Endothelial cell of umbilical vein (primary cell): ENCODE measurements at regions not wholly inside any gene's neighbourhood (a gene's known extent, or its start where the extent isn't known, plus 50 kb on each side); places are given as distances from the start of the nearest gene placed in this dataset.

Experiments
- BruUV-seq: library from RNA; stranded (reverse); fragments of 400-500 nt; replicated peaks from 2 replicates; lab custom pipeline; 2021; lab: Mats Ljungman, UMichigan
- CTCF ChIA-PET: fragments of 300-600, 350-600 bp; sonication (Branson Sonifier 250); formaldehyde crosslinking; loops from one replicate; lab custom pipeline; 2021; ENCODE audit warnings: antibody characterized with exemption, inconsistent platforms; lab: Charles Lee
- POLR2A ChIA-PET: fragments of 300-600, 350-600 bp; sonication (Branson Sonifier 250); formaldehyde crosslinking; loops from one replicate; lab custom pipeline; 2021; ENCODE audit warnings: antibody characterized with exemption, inconsistent platforms; lab: Charles Lee
- DNase-seq: peaks from one replicate; pipeline ENCODE4 v3.0.0-alpha.2; 2011; ENCODE audit warnings: low read depth, low spot score
- FAIRE-seq: peaks from 2 replicates; lab custom pipeline; 2011; peaks lifted over from hg19 to GRCh38; lab: Jason Lieb, UNC
- H2AFZ ChIP-seq: 2 replicates; pipeline ENCODE4 v1.6.0; 2012; ENCODE audit warnings: low read depth, low read length, control low read depth, inconsistent platforms
- H3K27ac ChIP-seq: 2 replicates; pipeline ENCODE4 v1.5.1; 2011; ENCODE audit warnings: low read depth, mild to moderate bottlenecking, control low read depth, low read length, moderate library complexity; ENCODE audit not compliant: insufficient read depth
- H3K27me3 ChIP-seq, 2 experiments: 2 replicates each; pipeline versions ENCODE4 v1.6.0 to v1.6.1; 2011; ENCODE audit warnings: low read length in 2 of 2, mixed read lengths in 1 of 2; ENCODE audit not compliant: control insufficient read depth in 2 of 2, insufficient read depth in 2 of 2
- H3K36me3 ChIP-seq, 2 experiments: 2 replicates in 1 of 2; 3 replicates in 1 of 2; pipeline ENCODE4 v1.5.1; 2011; ENCODE audit warnings: low read length in 2 of 2, mild to moderate bottlenecking in 1 of 2, moderate library complexity in 1 of 2; ENCODE audit not compliant: control insufficient read depth in 2 of 2, insufficient read depth in 2 of 2; ENCODE audit errors: extremely low read depth in 1 of 2
- H3K4me1 ChIP-seq: 3 replicates; pipeline ENCODE4 v1.5.1; 2011; ENCODE audit warnings: mild to moderate bottlenecking, low read length; ENCODE audit not compliant: control insufficient read depth, insufficient read depth; ENCODE audit errors: extremely low read depth
- H3K4me2 ChIP-seq: 2 replicates; pipeline ENCODE4 v1.6.1; 2011; ENCODE audit warnings: low read length, control low read depth, mixed read lengths; ENCODE audit not compliant: insufficient read depth
- H3K4me3 ChIP-seq, 3 experiments: fragments of 200-600 bp in 1 of 3; sonication (generic), shearing (Covaris generic) in 1 of 3; replicated peaks in 1 of 3; 2 replicates each; pipeline ENCODE4 v1.5.1; 2011 to 2016; ENCODE audit warnings: control low read depth in 3 of 3, low read length in 3 of 3, mild to moderate bottlenecking in 2 of 3, inconsistent platforms in 1 of 3, low read depth in 1 of 3, moderate library complexity in 1 of 3; ENCODE audit not compliant: insufficient read depth in 1 of 3
- H3K79me2 ChIP-seq: 2 replicates; pipeline ENCODE4 v1.6.0; 2012; ENCODE audit warnings: low read length, inconsistent platforms; ENCODE audit not compliant: control insufficient read depth, insufficient read depth
- H3K9ac ChIP-seq: replicated peaks from 2 replicates; pipeline ENCODE3; 2011; ENCODE audit warnings: low read length, control low read depth; ENCODE audit not compliant: insufficient read depth; ENCODE audit errors: extremely low read depth
- H3K9me1 ChIP-seq: replicated peaks from 3 replicates; pipeline ENCODE4 v1.6.0; 2011; ENCODE audit warnings: mild to moderate bottlenecking, low read length; ENCODE audit not compliant: control insufficient read depth, insufficient read depth; ENCODE audit errors: extremely low read depth
- H3K9me3 ChIP-seq: replicated peaks from 2 replicates; pipeline ENCODE4 v1.5.1; 2012; ENCODE audit warnings: low read length, inconsistent platforms; ENCODE audit not compliant: control insufficient read depth, insufficient read depth
- H4K20me1 ChIP-seq: replicated peaks from 2 replicates; pipeline ENCODE3; 2011; ENCODE audit warnings: mild to moderate bottlenecking, low read length; ENCODE audit not compliant: control insufficient read depth, insufficient read depth; ENCODE audit errors: extremely low read depth
- EZH2 ChIP-seq: IDR thresholded peaks from 2 replicates; pipeline ENCODE4 v1.6.1; 2012; ENCODE audit warnings: borderline replicate concordance, low read depth, mild to moderate bottlenecking, moderate library complexity, low read length, inconsistent platforms; ENCODE audit not compliant: severe bottlenecking
- FOS ChIP-seq: IDR thresholded peaks from 2 replicates; pipeline ENCODE4 v1.6.1; 2011; ENCODE audit warnings: mild to moderate bottlenecking, low read length, moderate library complexity, borderline replicate concordance; ENCODE audit not compliant: insufficient read depth
- GATA2 ChIP-seq: IDR thresholded peaks from 2 replicates; pipeline ENCODE4 v1.7.0; 2011; ENCODE audit warnings: low read depth, mild to moderate bottlenecking, moderate library complexity, mixed read lengths, low read length; ENCODE audit not compliant: insufficient read length, insufficient read depth
- JUN ChIP-seq: IDR thresholded peaks from 2 replicates; pipeline ENCODE4 v1.6.1; 2011; ENCODE audit warnings: borderline replicate concordance, low read depth; ENCODE audit not compliant: insufficient read length, insufficient read depth
- MAX ChIP-seq: IDR thresholded peaks from 2 replicates; pipeline ENCODE4 v1.6.1; 2011; ENCODE audit not compliant: insufficient read depth, insufficient read length
- MYC ChIP-seq: IDR thresholded peaks from one replicate; pipeline ENCODE4 v1.6.1; 2011; ENCODE audit warnings: mild to moderate bottlenecking, low read depth, low read length
- POLR2A ChIP-seq: IDR thresholded peaks from 2 replicates; pipeline ENCODE4 v1.6.1; 2012; ENCODE audit warnings: low read depth, mild to moderate bottlenecking, control low read depth, low read length
- POLR2AphosphoS5 ChIP-seq: IDR thresholded peaks from 2 replicates; pipeline ENCODE4 v1.6.1; 2012; ENCODE audit warnings: low read depth, mild to moderate bottlenecking, control low read depth, low read length, moderate library complexity; ENCODE audit not compliant: insufficient read depth
- dilution Hi-C: fragments of 300-500 bp; cut with MboI; formaldehyde crosslinking; loops from one replicate; pipeline ENCODE4 v1.15.0; 2019; ENCODE audit warnings: low sequenced_read_pairs; ENCODE audit not compliant: extremely low pct_ligation_motif_present
- intact Hi-C: fragments of 100-400 bp; cut with micrococcal nuclease; formaldehyde crosslinking; loops from one replicate; pipeline ENCODE4 v1.10.0; 2022
- TF ChIP-seq, protein P1 (sequence below), 2 donors: IDR thresholded peaks; 1 replicate in 1 of 2; 2 replicates in 1 of 2; pipeline ENCODE4 v1.5.1; 2011; ENCODE audit warnings: low read length in 2 of 2, mild to moderate bottlenecking in 2 of 2, moderate library complexity in 2 of 2, control low read depth in 1 of 2, inconsistent platforms in 1 of 2, low read depth in 1 of 2; ENCODE audit not compliant: insufficient read depth in 1 of 2; ENCODE audit errors: extremely low read depth in 1 of 2

- DNase-seq (no peak), FAIRE-seq (no peak)
- Histone ChIP-seq H3K4me2 (no peak overlapping the region), H3K9me1 (no peaks in the 10 kb centered on the region), H3K4me1 (no peaks in the 10 kb centered on the region), H3K27ac (no peak overlapping the region), H3K9ac (no peak overlapping the region), H2AFZ (no peak overlapping the region), H4K20me1 (no peaks in the 10 kb centered on the region), H3K9me3 (peaks cover 1% of the 10 kb centered on the region), H3K79me2 (no peaks in the 10 kb centered on the region), H3K27me3 (no peaks in the 10 kb centered on the region), H3K36me3 (no peaks in the 10 kb centered on the region), H3K4me3 (no peak overlapping the region)
- TF ChIP-seq POLR2A = no peak
- no peak for TF ChIP-seq FOS
- TF ChIP-seq EZH2 = no peak
- TF ChIP-seq POLR2AphosphoS5 = no peak
- TF ChIP-seq MYC = no peak
- TF ChIP-seq, protein P1, sequence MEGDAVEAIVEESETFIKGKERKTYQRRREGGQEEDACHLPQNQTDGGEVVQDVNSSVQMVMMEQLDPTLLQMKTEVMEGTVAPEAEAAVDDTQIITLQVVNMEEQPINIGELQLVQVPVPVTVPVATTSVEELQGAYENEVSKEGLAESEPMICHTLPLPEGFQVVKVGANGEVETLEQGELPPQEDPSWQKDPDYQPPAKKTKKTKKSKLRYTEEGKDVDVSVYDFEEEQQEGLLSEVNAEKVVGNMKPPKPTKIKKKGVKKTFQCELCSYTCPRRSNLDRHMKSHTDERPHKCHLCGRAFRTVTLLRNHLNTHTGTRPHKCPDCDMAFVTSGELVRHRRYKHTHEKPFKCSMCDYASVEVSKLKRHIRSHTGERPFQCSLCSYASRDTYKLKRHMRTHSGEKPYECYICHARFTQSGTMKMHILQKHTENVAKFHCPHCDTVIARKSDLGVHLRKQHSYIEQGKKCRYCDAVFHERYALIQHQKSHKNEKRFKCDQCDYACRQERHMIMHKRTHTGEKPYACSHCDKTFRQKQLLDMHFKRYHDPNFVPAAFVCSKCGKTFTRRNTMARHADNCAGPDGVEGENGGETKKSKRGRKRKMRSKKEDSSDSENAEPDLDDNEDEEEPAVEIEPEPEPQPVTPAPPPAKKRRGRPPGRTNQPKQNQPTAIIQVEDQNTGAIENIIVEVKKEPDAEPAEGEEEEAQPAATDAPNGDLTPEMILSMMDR (IDR thresholded peaks at IDR 0.05; ENCODE audit: extremely low read depth in 1 of 2, insufficient read depth in 1 of 2, low read depth in 1 of 2, low read length in 2 of 2) = no peak
- TF ChIP-seq GATA2 = no peak
- TF ChIP-seq MAX = no peak
- TF ChIP-seq JUN = no peak
- dilution Hi-C loops = no loop called here
- ChIA-PET CTCF (no interaction called here), POLR2A (no interaction called here)
- intact Hi-C loops = no loop called here
- no TSS peak for BruUV-seq
Measured at GRCh38 chr22:47437636-47438035, 675.2 kb downstream of the TBC1D22A start.
